HEK293 (cell line): ENCODE measurements at regions not wholly inside any gene's neighbourhood (a gene's known extent, or its start where the extent isn't known, plus 50 kb on each side); places are given as distances from the start of the nearest gene placed in this dataset.
"Not testable (repeated sequence)": the region's sequence is repeated elsewhere in the genome, so short reads cannot be mapped to it uniquely, and the experiment has no call there.

ENCODE experiments used
- CTCF ChIA-PET: fragments of 350-600 bp; formaldehyde crosslinking; extraction: SDS; loops from one replicate; lab custom pipeline; 2021; ENCODE audit warnings: antibody characterized with exemption; lab: Yijun Ruan, JAX
- POLR2A ChIA-PET: fragments of 300-600 bp; formaldehyde crosslinking; extraction: SDS; loops from one replicate; lab custom pipeline; 2020; ENCODE audit warnings: antibody characterized with exemption, inconsistent platforms; lab: Yijun Ruan, JAX
- H3K27ac ChIP-seq: fragments of 200-500 bp; sonication (Bioruptor generic); 2 replicates; pipeline ENCODE4 v1.5.1; 2014; ENCODE audit warnings: low read depth, low read length, control low read depth, inconsistent platforms; ENCODE audit errors: extremely low read depth
- H3K36me3 ChIP-seq, 2 experiments: fragments of 200-500 bp in 1 of 2; sonication (Bioruptor generic) in 1 of 2; 1 replicate in 1 of 2; 2 replicates in 1 of 2; pipeline ENCODE4 v1.5.1; 2014 to 2017; ENCODE audit warnings: inconsistent platforms in 2 of 2, low read length in 2 of 2; ENCODE audit not compliant: control insufficient read depth in 2 of 2, insufficient read depth in 1 of 2
- H3K4me1 ChIP-seq: fragments of 200-500 bp; sonication (Bioruptor generic); 2 replicates; pipeline ENCODE4 v1.5.1; 2014; ENCODE audit warnings: mild to moderate bottlenecking, low read length, inconsistent platforms; ENCODE audit not compliant: control insufficient read depth, insufficient read depth
- H3K4me3 ChIP-seq: 2 replicates; pipeline ENCODE4 v1.5.1; 2011; ENCODE audit warnings: low read depth, mild to moderate bottlenecking, control low read depth, low read length, moderate library complexity
- H3K9me3 ChIP-seq: fragments of 200-500 bp; sonication (Bioruptor generic); 2 replicates; pipeline ENCODE4 v1.5.1; 2014; ENCODE audit warnings: low read depth, low read length, inconsistent platforms; ENCODE audit not compliant: control insufficient read depth, insufficient read depth
- MZF1 ChIP-seq: fragments of 450-650 bp; formaldehyde crosslinking; IDR thresholded peaks from 2 replicates; pipeline ENCODE4 v1.5.1; 2017; ENCODE audit warnings: missing biosample characterization, missing genetic modification characterization, borderline replicate concordance
- ZBTB20 ChIP-seq: fragments of 450-650 bp; formaldehyde crosslinking; IDR thresholded peaks from 2 replicates; pipeline ENCODE4 v1.5.1; 2016; ENCODE audit warnings: missing biosample characterization, missing genetic modification characterization
- ZEB2 ChIP-seq: fragments of 450-650 bp; formaldehyde crosslinking; IDR thresholded peaks from 2 replicates; pipeline ENCODE4 v1.5.1; 2016; ENCODE audit warnings: missing biosample characterization, missing genetic modification characterization
- ZNF600 ChIP-seq: fragments of 450-650 bp; formaldehyde crosslinking; IDR thresholded peaks from 2 replicates; pipeline ENCODE4 v1.5.1; 2016; ENCODE audit warnings: missing biosample characterization, missing genetic modification characterization
- TF ChIP-seq, protein P1 (sequence below): fragments of 450-650 bp; formaldehyde crosslinking; IDR thresholded peaks from 2 replicates; pipeline ENCODE4 v1.5.1; 2016; ENCODE audit warnings: missing biosample characterization, missing genetic modification characterization
- TF ChIP-seq, protein P2 (sequence below): fragments of 450-650 bp; formaldehyde crosslinking; IDR thresholded peaks from 2 replicates; pipeline ENCODE4 v1.5.1; 2016; ENCODE audit warnings: missing biosample characterization, missing genetic modification characterization
- TF ChIP-seq, protein P3 (sequence below): sonication (generic); formaldehyde crosslinking; IDR thresholded peaks from 2 replicates; pipeline ENCODE4 v1.8.1; 2022; ENCODE audit warnings: mild to moderate bottlenecking, moderate library complexity, missing genetic modification reagents
- TF ChIP-seq, protein P4 (sequence below): fragments of 450-650 bp; formaldehyde crosslinking; IDR thresholded peaks from 2 replicates; pipeline ENCODE4 v1.5.1; 2016; ENCODE audit warnings: missing biosample characterization, missing genetic modification characterization

DNA sequence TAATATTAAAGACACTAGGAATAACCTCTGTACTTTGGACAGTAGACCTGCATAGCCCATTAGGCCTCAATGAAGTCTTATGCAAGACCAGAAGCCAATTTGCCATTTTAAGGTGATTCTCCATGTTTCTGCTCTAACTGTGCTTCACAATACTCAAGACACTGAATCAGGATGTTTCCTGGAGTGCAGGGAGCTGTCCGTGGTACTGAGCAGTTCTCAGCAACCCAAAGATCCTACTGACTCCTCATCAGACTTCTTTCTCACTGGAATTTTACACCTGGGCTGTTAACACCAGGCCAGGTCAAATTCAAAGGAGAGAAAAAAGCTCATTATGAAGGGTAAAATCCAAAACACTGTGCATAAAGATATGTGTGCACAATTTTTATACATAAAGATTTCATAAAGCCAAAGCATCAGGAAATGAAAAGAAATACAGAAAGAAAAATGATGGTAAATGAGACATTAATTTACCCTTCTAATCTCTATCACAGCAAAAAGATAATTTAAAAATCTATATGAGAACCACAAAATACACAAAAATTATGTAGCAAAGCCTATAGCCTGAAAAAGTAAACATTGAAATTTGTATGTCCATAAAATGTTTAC is 235.9 kb downstream of the CEP170 start:
- TF ChIP-seq, protein P1, sequence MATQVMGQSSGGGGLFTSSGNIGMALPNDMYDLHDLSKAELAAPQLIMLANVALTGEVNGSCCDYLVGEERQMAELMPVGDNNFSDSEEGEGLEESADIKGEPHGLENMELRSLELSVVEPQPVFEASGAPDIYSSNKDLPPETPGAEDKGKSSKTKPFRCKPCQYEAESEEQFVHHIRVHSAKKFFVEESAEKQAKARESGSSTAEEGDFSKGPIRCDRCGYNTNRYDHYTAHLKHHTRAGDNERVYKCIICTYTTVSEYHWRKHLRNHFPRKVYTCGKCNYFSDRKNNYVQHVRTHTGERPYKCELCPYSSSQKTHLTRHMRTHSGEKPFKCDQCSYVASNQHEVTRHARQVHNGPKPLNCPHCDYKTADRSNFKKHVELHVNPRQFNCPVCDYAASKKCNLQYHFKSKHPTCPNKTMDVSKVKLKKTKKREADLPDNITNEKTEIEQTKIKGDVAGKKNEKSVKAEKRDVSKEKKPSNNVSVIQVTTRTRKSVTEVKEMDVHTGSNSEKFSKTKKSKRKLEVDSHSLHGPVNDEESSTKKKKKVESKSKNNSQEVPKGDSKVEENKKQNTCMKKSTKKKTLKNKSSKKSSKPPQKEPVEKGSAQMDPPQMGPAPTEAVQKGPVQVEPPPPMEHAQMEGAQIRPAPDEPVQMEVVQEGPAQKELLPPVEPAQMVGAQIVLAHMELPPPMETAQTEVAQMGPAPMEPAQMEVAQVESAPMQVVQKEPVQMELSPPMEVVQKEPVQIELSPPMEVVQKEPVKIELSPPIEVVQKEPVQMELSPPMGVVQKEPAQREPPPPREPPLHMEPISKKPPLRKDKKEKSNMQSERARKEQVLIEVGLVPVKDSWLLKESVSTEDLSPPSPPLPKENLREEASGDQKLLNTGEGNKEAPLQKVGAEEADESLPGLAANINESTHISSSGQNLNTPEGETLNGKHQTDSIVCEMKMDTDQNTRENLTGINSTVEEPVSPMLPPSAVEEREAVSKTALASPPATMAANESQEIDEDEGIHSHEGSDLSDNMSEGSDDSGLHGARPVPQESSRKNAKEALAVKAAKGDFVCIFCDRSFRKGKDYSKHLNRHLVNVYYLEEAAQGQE (tag by site-specific recombination): peak; percentile 95
- TF ChIP-seq, all 188 proteins: peak for 1; not testable (repeated sequence) for 187
- H3K27ac ChIP-seq, H3K4me1 ChIP-seq, POLR2A ChIA-PET, H3K9me3 ChIP-seq, H3K36me3 ChIP-seq, H3K4me3 ChIP-seq, CTCF ChIA-PET: not testable (repeated sequence)

DNA sequence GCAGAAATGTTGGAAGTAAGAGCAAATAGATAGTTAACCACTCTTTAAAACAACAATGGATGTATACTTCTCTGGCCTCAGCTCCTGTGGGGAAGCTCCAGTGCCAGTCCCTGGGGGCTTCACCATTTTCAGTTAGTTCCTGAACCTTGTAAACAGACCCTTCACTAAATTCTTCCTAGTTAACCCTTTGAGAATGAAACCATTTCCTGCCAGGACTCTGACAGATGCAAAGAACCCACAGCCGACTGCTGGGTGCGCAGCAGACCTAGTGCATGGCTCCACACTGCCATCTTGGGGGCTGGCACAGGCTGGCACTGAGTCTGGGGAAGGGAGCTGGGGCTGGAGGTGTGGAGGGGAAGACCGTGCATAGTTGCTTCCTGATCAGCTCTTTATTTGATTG is 244.4 kb downstream of the CEP170 start:
- CTCF ChIA-PET, H3K4me1 ChIP-seq, POLR2A ChIA-PET, H3K9me3 ChIP-seq, H3K4me3 ChIP-seq, H3K27ac ChIP-seq, H3K36me3 ChIP-seq: not testable (repeated sequence)

DNA sequence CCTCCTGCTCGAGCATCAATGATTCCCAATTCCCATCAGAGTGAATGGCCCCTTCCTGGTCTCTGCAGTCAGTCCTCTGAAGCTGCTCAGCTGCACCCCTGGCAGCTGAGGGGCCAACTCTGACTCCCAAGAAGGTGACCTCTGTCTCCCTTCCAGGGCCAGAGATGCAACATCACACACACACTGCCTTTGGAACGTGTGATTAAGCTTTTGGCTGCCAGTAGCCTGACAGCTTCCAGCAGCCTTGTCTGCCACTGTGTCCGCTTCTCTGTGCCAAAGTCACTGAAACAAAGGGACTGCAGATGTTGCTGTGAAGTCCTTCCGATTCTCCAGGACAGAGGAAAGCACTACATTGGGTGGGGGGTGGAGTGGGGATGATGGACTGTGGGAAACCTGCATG is 254.1 kb downstream of the CEP170 start:
- CTCF ChIA-PET, H3K36me3 ChIP-seq, H3K4me1 ChIP-seq, H3K9me3 ChIP-seq, H3K27ac ChIP-seq, POLR2A ChIA-PET, H3K4me3 ChIP-seq: not testable (repeated sequence)

DNA sequence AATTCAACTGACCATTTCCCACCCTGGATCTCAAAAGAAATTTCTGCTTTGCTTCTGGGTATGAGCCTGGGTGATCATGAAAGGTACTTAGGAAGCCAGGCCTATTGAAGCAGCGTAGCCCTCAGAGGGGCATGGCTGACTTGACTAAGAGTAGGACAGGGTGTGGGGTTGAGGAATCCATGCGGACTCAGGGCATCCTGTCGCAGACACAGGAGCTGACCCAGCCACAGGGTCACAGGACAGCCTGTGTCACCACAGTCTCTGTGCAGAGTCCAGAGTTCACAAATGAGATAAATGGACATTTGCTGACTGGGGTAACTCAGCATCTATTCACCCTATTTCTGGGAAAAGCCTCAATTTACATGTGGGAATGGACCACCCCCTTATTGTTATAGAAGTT is 262.3 kb downstream of the CEP170 start:
- H3K4me1 ChIP-seq, H3K36me3 ChIP-seq, POLR2A ChIA-PET, H3K27ac ChIP-seq, H3K4me3 ChIP-seq, H3K9me3 ChIP-seq, CTCF ChIA-PET: not testable (repeated sequence)

DNA sequence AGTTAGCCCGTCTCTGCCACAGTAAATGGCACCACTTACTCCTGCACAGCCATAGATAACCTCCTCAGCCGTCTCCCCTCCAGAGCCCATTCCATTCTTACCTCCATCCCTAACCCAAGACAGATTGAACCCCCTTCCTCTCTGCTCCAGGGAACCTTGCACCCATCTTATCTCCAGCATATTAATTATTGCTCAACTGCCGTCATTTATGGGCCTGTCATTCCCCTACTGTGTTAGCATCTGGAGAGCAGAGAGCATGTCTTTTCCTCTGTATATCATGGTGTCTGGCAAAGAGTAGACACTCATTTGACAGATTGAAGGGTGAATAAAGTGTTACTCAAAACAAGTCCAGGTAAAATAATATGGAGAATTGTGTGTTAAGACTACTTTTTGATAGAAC is 270.0 kb downstream of the CEP170 start:
- H3K36me3 ChIP-seq, POLR2A ChIA-PET, H3K27ac ChIP-seq, H3K4me1 ChIP-seq, H3K9me3 ChIP-seq, H3K4me3 ChIP-seq, CTCF ChIA-PET: not testable (repeated sequence)

DNA sequence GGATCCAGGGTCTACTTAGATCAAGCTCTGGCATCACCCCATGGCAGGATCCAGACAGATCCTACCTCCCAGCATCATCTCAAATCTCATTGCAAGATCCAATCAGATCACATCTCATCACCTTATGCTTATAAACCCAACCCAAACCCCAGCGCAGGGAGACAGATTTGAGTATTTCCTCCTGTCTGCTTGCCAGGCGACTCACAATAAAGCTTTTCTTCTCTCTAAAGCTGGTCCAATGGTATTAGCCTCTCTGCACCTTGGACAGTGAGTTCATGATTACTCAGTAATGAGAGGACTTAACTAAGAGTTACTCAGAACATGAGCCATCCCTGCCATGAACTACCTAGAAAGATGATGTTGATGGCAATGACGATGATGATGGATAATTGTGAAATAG is 281.7 kb downstream of the CEP170 start:
- H3K4me1 ChIP-seq, H3K4me3 ChIP-seq, CTCF ChIA-PET, POLR2A ChIA-PET, H3K27ac ChIP-seq, H3K36me3 ChIP-seq, H3K9me3 ChIP-seq: not testable (repeated sequence)

DNA sequence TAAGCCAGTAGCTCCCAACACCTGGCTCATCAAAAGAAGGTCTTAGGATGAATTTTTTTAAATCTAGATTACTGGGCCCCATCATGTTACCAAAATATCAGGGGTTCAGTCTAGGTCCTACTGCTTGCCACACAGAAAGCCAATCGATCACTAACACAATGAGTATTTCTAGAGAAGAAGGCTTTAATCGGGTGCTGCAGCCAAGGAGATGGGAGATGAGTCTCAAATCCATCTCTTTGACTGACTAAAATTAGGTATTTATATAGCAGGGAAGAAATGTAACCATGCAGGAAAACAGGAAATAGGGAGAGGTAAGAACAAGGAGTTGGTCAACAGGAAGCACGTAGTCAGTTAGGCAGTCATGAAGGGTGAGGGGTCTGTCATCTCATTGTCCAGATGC is 288.2 kb downstream of the CEP170 start:
- H3K9me3 ChIP-seq: no peaks in the 10 kb centered on the region
- no peaks in the 10 kb centered on the region for H3K4me1 ChIP-seq
- ChIA-PET CTCF (no interaction called here), POLR2A (no interaction called here)
- H3K4me3 ChIP-seq: no peak overlapping the region
- H3K36me3 ChIP-seq: no peaks in the 10 kb centered on the region
- no peak overlapping the region for H3K27ac ChIP-seq
- TF ChIP-seq ZEB2: no peak
- TF ChIP-seq, protein P2, sequence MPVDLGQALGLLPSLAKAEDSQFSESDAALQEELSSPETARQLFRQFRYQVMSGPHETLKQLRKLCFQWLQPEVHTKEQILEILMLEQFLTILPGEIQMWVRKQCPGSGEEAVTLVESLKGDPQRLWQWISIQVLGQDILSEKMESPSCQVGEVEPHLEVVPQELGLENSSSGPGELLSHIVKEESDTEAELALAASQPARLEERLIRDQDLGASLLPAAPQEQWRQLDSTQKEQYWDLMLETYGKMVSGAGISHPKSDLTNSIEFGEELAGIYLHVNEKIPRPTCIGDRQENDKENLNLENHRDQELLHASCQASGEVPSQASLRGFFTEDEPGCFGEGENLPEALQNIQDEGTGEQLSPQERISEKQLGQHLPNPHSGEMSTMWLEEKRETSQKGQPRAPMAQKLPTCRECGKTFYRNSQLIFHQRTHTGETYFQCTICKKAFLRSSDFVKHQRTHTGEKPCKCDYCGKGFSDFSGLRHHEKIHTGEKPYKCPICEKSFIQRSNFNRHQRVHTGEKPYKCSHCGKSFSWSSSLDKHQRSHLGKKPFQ (tag by site-specific recombination): no peak
- no peak for TF ChIP-seq ZNF600 (tag by site-specific recombination)
- TF ChIP-seq, protein P3, sequence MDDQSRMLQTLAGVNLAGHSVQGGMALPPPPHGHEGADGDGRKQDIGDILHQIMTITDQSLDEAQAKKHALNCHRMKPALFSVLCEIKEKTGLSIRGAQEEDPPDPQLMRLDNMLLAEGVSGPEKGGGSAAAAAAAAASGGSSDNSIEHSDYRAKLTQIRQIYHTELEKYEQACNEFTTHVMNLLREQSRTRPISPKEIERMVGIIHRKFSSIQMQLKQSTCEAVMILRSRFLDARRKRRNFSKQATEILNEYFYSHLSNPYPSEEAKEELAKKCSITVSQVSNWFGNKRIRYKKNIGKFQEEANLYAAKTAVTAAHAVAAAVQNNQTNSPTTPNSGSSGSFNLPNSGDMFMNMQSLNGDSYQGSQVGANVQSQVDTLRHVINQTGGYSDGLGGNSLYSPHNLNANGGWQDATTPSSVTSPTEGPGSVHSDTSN (CRISPR knock-in tag): no peak
- no peak for TF ChIP-seq ZBTB20
- TF ChIP-seq MZF1 (tag by site-specific recombination): no peak
- TF ChIP-seq, protein P4, sequence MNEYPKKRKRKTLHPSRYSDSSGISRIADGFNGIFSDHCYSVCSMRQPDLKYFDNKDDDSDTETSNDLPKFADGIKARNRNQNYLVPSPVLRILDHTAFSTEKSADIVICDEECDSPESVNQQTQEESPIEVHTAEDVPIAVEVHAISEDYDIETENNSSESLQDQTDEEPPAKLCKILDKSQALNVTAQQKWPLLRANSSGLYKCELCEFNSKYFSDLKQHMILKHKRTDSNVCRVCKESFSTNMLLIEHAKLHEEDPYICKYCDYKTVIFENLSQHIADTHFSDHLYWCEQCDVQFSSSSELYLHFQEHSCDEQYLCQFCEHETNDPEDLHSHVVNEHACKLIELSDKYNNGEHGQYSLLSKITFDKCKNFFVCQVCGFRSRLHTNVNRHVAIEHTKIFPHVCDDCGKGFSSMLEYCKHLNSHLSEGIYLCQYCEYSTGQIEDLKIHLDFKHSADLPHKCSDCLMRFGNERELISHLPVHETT (tag by site-specific recombination): no peak
